Progenitor cell of endocrine pancreas (in vitro differentiated cells): ENCODE measurements at regions not wholly inside any gene's neighbourhood (a gene's known extent, or its start where the extent isn't known, plus 50 kb on each side); places are given as distances from the start of the nearest gene placed in this dataset.

Source experiments
- DNase-seq: peaks from one replicate; pipeline ENCODE4 v3.0.0; 2021; ENCODE audit warnings: low spot score; ENCODE audit not compliant: unreplicated experiment
- H3K27ac Mint-ChIP-seq: 2 replicates; pipeline ENCODE4 v1.8.0; 2021; ENCODE audit warnings: mild to moderate bottlenecking, moderate library complexity, mixed read lengths
- H3K27me3 Mint-ChIP-seq: 2 replicates; pipeline ENCODE4 v1.8.0; 2021; ENCODE audit warnings: mixed read lengths
- H3K36me3 Mint-ChIP-seq: 2 replicates; pipeline ENCODE4 v1.8.0; 2022; ENCODE audit warnings: mixed read lengths; ENCODE audit not compliant: insufficient read depth
- H3K4me1 Mint-ChIP-seq: 2 replicates; pipeline ENCODE4 v1.8.0; 2021; ENCODE audit warnings: low read depth, mixed read lengths
- H3K4me3 Mint-ChIP-seq: 2 replicates; pipeline ENCODE4 v1.8.0; 2021; ENCODE audit warnings: low read depth, mild to moderate bottlenecking, moderate library complexity, mixed read lengths
- H3K9me3 Mint-ChIP-seq: 2 replicates; pipeline ENCODE4 v1.8.0; 2021; ENCODE audit warnings: low read depth, mixed read lengths
- CTCF ChIP-seq: fragments of 200-600 bp; sonication (generic); IDR thresholded peaks from one replicate; pipeline ENCODE4 v1.5.0; 2021; ENCODE audit warnings: antibody characterized with exemption, mild to moderate bottlenecking; ENCODE audit not compliant: unreplicated experiment

- no peak for DNase-seq
- no peaks in the 10 kb centered on the region for H3K36me3 Mint-ChIP-seq
- H3K9me3 Mint-ChIP-seq, result no peaks in the 10 kb centered on the region
- H3K4me3 Mint-ChIP-seq, result no peak overlapping the region
- TF ChIP-seq CTCF, result no peak
- no peak overlapping the region for H3K27ac Mint-ChIP-seq
- peaks cover 4% of the 10 kb centered on the region for H3K27me3 Mint-ChIP-seq
- H3K4me1 Mint-ChIP-seq, result peaks cover 2% of the 10 kb centered on the region
Measured at GRCh38 chr4:7141151-7141834, 51.0 kb upstream of the SORCS2 start.

- H3K36me3 Mint-ChIP-seq, result no peaks in the 10 kb centered on the region
Measured at GRCh38 chr4:7140692-7141069, 51.7 kb upstream of the SORCS2 start.

GRCh38 chr4:7140062-7140691 is 52.2 kb upstream of the SORCS2 start:
- no peak overlapping the region for H3K27ac Mint-ChIP-seq
- peaks cover 4% of the 10 kb centered on the region for H3K27me3 Mint-ChIP-seq
- TF ChIP-seq CTCF, result no peak
- no peak overlapping the region for H3K4me3 Mint-ChIP-seq
- DNase-seq, result no peak
- H3K9me3 Mint-ChIP-seq, result no peaks in the 10 kb centered on the region
- H3K36me3 Mint-ChIP-seq, result no peaks in the 10 kb centered on the region
- peaks cover 3% of the 10 kb centered on the region for H3K4me1 Mint-ChIP-seq

More at GRCh38 chr4:7140692-7141069, 51.7 kb upstream of the SORCS2 start:
- Mint-ChIP-seq H3K9me3 (no peaks in the 10 kb centered on the region), H3K4me1 (peaks cover 3% of the 10 kb centered on the region), H3K27me3 (peaks cover 4% of the 10 kb centered on the region), H3K4me3 (no peak overlapping the region), H3K27ac (no peak overlapping the region)
- DNase-seq, result no peak
- TF ChIP-seq CTCF, result no peak

- H3K36me3 Mint-ChIP-seq, result no peaks in the 10 kb centered on the region
- no peak for DNase-seq
- TF ChIP-seq CTCF, result no peak
- peak overlapping the region; percentile 41 for H3K27ac Mint-ChIP-seq
- peaks cover 3% of the 10 kb centered on the region for H3K4me1 Mint-ChIP-seq
- no peaks in the 10 kb centered on the region for H3K9me3 Mint-ChIP-seq
- H3K27me3 Mint-ChIP-seq, result peaks cover 4% of the 10 kb centered on the region
- no peak overlapping the region for H3K4me3 Mint-ChIP-seq
Measured at GRCh38 chr4:7139167-7139982, 53.0 kb upstream of the SORCS2 start.
